AML-193 (cell line): ENCODE measurements at regions not wholly inside any gene's neighbourhood (a gene's known extent, or its start where the extent isn't known, plus 50 kb on each side); places are given as distances from the start of the nearest gene placed in this dataset.
"Not testable (repeated sequence)": the region's sequence is repeated elsewhere in the genome, so short reads cannot be mapped to it uniquely, and the experiment has no call there.

Experiments
- DNase-seq, 2 experiments: peaks; one replicate each; lab custom pipeline; 2025; lab: John Stamatoyannopoulos, UW

DNA sequence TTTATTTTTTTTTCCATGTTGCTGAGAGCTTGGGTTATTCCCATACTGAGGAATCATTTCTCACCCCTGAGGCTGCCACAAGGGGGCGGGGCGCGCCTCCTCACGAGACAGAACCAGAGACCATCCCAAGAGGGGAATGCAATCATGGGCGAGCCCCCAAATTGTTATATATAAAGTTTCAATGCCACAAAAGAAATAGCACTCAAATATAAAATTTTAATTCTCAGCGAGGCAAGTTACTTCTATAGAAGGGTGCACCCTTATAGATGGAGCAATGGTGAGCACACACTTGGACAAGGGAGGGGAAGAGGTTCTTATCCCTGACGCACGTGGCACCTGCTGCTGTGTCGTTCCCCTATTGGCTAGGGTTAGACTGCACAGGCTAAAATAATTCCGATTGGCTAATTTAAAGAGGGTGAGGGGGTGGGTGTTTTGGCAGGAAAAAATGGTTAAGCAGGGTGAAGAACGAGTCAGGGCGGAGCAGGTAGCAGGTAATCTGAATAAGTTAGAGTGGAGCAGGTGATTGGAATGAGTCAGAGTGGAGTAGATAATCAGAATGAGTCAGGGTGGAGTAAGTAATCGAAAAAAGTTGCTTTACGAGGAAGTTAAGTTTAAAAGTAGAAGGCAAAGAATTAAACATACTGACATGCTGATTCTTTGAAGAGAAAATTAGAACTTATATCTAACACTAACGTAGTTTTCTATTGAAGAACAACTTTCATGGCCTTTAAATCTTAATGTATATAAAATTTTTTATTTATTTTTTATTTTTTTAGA is 177.5 kb downstream of the MTCL1 start:
- DNase-seq: no peak

DNA sequence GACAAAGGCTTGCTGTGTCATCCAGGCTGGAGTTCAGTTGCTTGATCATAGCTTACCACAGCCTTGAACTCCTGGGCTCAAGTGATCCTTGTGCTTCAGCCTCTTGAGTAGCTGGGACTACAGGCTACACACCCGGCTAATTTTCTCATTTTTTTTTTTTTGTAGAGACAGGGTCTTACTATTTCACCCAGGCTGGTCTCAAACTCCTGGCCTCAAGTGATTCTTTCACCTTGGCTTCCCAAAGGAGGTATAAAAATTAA is 178.0 kb downstream of the MTCL1 start:
- DNase-seq: no peak

DNA sequence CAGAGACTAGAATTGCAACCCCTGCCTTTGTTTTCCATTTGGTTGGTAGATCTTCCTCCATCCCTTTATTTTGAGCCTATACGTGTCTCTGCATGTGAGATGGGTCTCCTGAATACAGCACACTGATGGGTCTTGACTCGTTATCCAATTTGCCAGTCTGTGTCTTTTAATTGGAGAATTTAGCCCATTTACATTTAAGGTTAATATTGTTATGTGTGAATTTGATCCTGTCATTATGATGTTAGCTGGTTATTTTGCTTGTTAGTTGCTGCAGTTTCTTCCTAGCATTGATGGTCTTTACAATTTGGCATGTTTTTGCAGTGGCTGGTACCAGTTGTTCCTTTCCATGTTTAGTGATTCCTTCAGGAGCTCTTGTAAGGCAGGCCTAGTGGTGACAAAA is 182.5 kb downstream of the MTCL1 start:
- not testable (repeated sequence) for DNase-seq

DNA sequence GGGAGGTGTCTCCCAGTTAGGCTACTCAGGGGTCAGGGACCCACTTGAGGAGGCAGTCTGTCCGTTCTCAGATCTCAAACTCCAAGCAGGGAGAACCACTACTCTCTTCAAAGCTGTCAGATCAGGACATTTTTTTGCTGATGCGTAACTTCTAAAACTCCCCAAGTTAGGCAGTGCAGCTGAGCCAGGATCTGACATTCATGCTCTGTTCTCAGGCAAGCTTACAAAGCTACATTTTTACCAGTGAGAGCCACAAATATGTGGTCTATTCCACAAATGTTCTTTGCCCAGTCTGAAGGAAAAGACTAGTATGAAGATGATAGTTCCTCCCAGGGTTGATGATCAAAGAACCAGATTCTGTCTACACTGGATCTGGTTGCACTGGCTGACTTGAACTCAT is 184.1 kb downstream of the MTCL1 start:
- no peak for DNase-seq

DNA sequence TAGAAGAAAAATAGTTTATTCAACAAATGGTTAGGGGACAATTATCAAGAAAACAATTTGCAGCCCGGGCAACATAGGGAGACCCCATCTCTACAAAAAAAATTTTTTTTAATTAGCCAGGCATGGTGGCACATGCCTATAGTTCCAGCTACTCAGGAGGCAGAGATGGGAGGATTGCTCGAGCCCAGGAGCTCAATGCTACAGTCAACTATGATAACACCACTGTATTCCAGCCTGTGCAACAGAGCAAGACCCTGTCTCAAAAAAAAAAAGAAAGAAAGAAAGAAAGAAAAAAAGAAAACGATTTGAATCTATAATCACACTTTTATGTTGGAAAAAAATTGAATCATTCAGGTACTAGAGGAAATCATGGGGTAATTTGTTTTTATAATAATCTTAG is 185.1 kb downstream of the MTCL1 start:
- not testable (repeated sequence) for DNase-seq

DNA sequence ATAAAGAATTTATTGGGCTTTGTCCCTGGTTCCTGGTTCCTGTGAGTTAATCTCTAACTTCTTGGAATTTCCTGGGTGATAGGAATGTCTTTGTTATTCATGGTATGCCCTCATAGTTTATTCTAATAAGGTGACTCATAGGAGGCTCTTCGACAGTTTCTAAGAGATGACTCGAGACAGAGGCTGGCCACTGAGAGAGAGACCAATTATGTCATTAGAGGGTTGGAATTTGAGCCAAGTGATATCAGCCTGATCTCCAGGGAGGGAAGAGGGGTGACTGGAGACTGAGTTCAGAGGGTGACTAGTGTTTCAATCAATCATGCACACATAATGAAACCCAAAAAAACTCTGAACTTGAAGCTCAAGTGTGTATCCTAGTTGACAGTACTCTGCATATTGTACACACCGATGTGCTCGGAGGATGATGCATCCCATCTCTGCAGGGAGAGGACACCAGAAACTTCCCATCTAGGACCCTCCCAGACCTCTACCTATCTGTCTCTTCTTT is 185.7 kb downstream of the MTCL1 start:
- no peak for DNase-seq

DNA sequence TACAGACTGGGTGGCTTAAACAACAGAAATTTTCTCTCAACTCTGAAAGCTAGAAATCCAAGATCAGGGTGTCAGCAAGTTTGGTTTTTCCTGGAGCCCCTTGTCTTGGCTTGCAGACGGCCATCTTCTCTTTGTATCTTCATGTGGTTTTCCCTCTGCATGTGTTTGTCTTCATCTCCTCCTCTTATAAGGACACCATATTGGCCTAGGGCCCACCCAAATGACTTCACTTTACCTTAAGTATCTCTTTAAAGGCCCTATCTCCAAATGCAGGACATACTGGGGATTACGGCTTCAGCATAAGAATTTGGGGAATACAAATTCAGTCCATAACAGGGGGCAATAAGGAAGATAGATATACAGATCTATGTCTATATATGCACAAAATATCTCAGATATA is 187.9 kb downstream of the MTCL1 start:
- no peak for DNase-seq

DNA sequence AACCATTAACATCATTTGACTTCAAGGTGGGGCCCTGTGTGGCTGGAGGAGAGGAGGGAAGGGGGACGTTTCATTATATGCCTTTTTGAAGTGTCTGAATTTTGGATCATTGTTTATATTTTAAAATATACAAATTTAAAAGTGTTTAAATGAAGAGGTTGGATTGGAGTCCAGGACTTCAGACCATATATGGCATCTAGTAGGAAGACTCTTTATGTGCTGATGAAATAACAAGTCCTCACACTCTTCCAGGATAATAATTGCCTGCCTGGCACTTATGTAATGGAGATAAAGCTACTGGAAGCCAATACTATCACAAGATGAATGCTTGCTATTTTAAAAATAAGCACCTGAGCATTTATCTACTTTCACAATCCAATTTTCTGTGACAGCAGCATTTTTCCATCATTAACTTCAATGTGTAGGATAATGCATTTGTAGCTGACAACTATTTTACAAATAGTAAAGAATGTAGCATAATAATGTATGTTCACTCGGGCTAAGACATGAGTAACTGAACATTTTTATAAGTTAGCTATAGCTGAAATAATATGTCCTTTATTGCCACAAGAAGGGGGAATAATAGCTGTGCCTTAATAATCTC is 188.4 kb downstream of the MTCL1 start:
- DNase-seq: no peak

DNA sequence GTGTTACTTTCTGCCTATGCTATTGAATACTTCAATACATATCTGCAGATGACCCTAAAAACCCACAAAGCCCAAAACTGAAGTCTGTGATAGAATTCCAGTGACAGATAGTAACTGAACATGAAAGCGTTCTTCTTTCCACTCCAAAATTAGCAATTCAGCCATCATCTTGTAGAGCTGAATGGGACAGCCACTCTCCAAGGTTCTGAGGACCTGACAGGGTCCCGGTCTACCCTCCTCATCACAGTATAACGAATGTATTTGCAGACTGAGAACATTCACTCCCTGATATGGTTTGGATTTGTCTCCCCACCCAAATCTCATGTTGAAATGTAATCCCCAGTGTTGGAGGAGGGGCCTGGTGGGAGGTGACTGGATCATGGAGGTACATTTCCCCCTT is 189.5 kb downstream of the MTCL1 start:
- no peak for DNase-seq

DNA sequence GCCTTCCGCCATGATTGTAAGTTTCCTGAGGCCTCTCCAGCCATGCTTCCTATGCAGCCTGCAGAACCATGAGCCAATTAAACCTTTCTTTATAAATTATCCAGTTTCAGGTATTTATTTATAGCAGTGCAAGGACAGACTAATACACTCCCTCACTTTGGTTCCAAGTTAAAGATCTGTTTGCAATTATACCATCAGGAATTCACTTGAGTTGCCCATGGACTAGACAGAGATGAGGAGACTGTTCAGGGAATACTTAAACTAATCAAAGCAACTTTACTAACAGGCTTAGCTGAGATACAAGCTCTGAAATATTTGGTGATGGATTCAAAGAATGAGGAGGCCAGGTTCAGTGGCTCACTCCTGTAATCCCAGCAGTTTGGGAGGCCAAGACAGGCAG is 190.0 kb downstream of the MTCL1 start:
- no peak for DNase-seq

DNA sequence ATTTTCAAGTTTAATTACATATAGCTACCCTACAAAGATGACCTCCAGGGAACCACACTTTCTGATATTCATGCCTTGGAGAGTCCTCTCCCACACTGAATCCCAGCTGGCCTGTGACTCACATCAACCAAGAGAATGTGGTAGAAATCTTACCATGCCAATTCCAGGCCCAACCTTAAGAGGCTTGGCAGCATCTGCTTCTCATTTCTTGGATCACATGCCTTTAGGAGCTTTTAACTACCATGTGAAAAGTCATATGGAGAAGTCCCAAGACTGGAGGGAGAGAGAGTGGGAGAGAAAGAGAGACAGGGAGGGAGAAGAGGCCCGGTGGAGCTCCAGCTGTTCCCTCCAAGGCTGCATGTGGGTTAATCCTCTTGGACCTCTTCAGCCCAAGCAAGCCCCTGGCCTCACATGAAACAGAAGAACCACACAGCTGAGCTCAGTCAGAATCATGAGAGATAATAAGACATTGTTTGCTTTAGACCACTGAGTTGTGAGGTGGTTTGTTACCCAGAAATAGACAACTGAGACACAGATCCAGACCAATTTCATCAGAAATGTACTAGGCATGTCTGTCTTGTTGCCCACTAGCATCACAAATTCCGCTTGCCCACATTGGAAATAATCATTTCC is 190.7 kb downstream of the MTCL1 start:
- no peak for DNase-seq

DNA sequence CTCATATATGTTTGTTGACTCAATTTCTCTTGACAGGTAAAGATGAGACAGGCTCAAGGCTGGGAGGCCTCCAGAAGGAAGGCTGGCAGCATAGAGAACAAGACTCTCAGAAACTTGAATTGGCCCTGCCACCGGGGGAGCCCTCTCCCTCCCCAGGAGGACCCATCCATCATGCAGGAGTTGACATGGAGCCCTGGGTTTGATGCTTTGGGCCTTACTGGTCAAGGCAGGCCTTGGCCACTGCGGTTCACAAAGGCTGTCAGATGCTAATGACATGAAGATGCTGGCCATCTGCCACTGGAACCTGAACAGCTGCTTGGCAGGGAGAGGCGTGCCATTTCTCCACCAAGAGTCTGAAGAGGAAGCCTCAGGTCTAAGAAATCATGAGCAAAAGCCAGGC is 193.6 kb downstream of the MTCL1 start:
- DNase-seq: no peak

DNA sequence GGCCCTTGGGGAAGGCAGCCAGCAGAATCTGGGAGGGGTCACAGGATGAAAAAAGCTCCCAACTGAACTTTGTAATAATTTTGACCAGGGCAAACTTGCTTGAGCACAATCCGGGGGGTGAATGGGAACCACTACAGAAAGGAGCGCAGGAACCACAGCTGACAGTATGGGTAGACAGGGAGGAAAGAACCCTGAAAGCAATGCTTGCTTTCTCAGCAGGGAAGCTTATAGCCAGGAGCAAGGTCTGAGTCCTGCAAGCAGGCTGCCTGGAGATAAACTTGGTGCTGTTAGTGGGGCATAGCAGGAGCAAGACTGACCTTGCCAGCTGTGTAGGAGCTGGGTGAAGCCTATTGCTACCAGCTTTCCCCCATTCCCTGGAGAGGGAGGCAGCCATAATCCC is 195.2 kb downstream of the MTCL1 start:
- no peak for DNase-seq

DNA sequence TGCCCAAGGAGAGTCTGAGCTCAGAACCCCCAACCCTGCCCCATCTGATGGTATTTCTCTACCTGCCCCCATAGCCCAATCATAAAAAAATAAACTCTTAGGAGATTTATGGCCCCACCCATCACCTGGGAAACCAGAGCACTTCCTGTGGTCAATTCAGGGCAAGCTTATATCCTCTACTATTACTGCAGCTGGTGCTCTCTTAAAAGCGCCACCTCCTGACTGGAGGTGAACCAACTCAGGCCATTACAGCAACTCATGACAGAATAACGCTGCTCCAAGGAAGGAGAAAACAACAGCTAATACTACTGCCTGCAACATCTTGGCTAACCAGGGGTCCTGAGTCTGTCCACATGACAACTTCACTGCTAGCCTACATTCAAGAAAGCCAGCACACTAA is 195.7 kb downstream of the MTCL1 start:
- no peak for DNase-seq

DNA sequence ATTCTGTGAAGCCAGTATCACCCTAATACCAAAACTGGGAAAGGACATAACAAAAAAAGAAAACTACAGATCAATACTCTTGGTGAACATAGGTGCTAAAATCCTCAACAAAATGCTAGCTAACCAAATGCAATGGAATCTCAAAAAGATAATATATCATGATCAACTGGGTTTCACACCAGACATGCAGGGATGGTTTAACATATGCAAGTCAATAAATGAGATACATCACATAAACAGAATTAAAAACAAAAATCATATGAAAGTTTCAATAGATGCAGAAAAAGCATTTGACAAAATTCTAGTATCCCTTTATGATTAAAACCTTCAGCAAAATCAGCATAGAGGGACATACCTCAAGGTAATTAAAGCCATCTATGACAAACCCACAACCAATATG is 198.2 kb upstream of the NDUFV2 start:
- DNase-seq: no peak

DNA sequence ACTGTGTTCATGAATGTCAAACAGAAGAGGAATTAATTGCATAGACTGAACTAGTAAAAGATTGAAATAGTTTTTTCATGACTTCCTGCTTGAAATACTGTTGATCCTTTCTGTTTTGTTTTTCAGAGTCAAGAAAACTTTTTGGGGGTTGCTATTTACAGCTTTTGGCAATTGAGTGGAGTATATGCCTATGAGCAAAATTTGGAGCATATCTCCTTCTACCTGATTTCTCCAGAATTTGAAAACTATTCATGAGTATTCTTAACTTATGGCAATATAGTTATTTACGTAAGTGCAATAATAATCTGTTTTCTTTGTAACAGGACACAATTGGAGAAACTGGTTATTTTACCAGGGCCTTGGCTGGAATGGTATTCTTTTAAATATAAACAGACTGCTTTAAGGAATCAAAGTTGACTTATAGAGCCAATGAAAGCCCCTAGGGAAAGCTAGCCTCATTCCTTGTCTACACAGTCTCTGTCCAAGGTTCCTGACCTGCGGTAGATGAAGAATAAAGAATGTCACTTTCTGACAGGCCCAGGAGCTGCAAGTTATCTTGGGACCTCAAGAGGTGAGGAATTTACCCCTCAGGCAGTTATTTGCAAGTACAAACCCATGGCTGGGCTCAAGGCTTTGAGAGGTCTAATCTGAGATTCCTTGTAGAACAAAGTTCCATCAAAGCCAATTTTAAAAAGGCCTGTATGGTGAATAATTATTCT is 193.5 kb upstream of the NDUFV2 start:
- DNase-seq: no peak

DNA sequence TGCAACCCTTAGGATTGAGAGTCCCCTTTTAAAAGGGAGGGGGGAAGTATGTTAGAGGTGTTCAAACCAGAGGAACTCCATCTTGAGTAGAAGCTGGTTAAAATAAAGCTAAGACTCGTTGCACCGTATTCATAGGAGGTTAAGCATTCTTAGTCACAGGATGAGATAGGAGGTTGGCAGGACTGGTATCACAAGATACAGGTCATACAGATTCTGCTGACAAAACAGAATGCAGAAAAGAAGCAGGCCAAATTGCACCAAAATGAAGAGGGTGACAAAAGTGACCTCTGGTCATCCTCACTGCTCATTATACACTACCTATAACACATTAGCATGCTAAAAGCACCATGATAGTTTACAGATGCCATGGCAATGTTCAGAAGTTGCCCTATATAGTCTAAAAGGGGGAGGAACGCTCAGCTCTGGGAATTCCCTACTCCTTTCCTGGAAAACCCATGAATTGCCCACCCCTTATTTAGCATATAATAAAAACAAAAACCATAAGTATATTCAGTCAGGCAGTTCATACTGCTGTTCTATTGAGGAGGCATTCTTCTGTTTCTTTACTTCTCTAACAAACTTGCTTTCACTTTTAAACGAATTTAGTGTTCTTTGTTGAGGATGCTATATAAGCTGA is 192.2 kb upstream of the NDUFV2 start:
- DNase-seq: no peak

DNA sequence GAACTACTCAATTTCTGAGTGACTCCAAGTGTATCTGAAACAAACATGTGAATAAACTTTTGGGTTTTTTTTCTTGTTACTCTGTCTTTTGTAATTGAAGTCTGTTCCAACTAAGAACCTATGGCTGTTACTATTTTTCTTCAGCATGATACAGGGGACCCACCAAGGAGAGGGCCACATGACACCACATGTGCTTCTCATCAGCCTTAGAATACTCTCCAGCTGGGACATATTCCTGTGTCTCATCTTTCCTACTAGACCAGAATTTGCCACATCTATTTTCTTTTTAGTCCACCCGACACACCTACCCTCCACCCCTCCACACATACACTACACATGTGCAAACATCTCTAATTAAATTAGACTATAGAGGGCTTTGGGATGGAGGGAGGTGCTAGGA is 191.7 kb upstream of the NDUFV2 start:
- no peak for DNase-seq

DNA sequence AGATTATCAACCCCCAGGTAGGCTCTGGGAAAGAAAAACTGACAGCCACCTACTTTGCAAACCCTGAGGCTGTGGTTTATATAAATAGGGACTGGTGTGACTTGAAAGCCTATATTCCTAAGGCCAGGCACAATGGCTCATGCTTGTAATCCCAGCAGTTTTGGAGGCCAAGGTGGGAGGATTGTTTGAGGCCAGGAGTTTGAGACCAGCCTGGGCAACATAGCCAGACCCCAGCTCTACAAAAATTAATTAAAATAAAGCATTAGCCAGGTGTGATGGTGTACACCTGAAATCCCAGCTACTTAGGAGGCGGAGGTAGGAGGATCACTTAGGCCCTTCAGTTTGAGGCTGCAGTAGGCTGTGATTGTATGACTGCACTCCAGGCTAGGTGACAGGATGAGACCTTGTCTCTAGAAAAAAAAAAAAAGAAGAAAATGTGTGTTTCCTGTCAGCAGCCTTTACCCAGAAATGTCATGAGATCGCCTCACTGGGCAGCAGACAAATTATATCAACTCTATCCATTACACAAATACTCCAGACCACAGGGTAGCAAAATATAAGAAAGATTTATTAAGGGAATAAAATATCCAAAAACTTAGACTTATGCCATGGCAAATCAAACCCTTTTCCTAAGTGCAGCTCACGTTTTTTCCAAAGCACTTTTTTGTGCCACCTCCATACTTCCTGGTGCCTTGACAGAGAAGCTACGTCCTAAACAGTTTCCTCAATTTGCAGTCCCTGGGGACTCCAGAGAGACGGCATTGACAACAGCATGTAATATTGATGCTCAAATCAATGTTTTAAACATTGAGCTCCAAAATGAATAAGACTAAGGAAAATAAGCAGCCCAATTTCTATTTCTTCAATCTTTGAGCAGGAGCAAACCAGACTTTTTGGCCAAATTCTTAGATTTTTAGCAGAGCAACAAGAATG is 190.8 kb upstream of the NDUFV2 start:
- no peak for DNase-seq

DNA sequence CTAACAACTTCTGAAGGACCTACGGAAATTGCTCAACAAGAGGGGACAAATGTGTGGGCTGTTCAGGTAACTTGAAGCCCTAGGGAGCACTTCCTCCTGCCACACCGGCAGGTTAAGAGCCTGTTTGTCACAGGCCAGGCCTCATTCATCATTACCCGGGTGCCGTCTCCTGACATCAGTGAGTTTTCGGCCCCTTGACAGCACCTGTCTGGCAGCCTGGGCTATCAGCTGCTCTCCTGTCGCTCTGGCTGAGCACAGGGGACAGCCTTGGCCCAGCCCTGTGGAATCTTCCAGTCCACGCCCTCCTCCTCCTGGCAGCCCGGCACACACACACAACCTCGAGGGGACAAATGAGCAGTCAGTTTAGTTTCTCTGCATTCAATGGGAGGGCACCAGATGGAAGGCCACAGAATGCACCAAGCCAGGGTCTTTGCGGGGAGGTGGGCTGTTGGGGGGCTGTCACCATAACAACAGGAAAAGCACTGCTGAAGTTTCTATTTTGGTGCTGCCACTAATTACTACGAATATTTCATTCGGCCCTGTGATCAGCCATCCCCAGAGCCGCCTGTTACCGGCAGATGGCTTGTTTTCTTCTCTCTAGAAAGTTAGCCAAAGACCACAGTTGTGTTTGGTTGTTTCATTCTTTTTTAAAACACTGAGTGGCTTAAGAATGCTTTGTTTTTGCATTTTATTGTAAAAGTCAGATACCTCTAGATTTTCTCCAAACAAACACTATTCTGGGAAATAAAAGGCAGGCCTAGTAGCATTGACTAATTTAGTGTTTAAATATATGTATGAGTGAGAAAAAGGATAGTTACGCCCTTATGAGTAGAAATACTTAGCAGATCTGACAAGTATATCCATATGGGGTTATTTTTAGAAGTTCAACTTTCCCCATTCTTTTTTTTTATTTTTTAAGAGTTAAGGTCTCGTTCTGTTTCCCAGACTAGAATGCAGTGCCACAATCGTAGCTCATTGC is 189.9 kb upstream of the NDUFV2 start:
- no peak for DNase-seq
